ENCODE measurements at regions not wholly inside any gene's neighbourhood (a gene's known extent, or its start where the extent isn't known, plus 50 kb on each side); places are given as distances from the start of the nearest gene placed in this dataset.

DNA sequence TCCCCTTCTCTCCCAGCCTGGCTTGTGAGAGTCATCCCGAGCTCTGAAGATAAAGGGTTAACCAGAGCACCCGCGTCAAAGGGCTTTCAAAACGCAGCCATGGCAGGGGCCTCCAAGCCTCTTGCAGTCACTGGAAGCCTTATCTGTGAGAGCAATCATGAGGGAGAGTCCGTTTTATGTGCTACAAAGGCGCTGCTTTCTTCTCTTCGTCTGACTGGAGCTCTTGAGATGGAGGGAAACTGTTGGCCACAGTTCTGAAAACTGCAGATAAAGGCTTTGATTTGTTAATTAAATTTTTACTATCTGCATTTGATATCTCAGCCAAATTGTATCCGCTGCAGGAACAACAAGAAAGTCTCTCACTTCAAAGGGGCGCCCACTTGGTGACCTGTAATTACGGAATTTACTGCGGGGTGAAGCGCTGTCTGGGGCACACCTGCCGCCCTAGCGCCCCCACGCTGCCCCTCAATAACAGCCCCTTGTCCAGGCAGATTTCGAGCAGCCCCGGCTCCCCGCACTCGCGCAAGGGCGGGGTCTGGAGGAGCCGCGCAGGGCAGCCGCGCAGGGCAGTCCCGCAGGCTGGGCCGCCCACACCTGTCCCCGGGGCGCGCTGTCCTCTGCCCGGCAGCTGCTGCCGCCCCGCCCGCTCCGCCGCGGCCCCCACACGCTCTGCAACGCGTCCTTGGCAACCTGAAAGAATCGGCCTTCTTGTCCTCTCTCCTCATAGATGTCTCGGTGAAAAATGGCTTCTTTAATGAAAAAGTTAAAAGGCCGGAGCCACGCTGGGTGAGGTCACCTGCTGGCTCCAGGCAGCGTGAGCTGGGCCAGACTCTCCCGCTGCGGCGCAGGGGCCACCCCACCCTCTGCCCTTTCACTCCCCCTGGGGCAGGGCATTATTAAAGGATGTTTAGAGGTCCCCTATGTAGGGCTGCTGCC, 217.9 kb downstream of the VAPA start:
- TF ChIP-seq, protein P1, sequence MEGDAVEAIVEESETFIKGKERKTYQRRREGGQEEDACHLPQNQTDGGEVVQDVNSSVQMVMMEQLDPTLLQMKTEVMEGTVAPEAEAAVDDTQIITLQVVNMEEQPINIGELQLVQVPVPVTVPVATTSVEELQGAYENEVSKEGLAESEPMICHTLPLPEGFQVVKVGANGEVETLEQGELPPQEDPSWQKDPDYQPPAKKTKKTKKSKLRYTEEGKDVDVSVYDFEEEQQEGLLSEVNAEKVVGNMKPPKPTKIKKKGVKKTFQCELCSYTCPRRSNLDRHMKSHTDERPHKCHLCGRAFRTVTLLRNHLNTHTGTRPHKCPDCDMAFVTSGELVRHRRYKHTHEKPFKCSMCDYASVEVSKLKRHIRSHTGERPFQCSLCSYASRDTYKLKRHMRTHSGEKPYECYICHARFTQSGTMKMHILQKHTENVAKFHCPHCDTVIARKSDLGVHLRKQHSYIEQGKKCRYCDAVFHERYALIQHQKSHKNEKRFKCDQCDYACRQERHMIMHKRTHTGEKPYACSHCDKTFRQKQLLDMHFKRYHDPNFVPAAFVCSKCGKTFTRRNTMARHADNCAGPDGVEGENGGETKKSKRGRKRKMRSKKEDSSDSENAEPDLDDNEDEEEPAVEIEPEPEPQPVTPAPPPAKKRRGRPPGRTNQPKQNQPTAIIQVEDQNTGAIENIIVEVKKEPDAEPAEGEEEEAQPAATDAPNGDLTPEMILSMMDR (IDR thresholded peaks at IDR 0.05): no peak
- no peak for TF ChIP-seq POLR2AphosphoS5 (IDR thresholded peaks at IDR 0.05; ENCODE audit: low read depth, low read length)
- no peak for TF ChIP-seq SIN3A (IDR thresholded peaks at IDR 0.05; ENCODE audit: borderline replicate concordance, insufficient read depth, low read depth, low read length)
- TF ChIP-seq, protein P2, sequence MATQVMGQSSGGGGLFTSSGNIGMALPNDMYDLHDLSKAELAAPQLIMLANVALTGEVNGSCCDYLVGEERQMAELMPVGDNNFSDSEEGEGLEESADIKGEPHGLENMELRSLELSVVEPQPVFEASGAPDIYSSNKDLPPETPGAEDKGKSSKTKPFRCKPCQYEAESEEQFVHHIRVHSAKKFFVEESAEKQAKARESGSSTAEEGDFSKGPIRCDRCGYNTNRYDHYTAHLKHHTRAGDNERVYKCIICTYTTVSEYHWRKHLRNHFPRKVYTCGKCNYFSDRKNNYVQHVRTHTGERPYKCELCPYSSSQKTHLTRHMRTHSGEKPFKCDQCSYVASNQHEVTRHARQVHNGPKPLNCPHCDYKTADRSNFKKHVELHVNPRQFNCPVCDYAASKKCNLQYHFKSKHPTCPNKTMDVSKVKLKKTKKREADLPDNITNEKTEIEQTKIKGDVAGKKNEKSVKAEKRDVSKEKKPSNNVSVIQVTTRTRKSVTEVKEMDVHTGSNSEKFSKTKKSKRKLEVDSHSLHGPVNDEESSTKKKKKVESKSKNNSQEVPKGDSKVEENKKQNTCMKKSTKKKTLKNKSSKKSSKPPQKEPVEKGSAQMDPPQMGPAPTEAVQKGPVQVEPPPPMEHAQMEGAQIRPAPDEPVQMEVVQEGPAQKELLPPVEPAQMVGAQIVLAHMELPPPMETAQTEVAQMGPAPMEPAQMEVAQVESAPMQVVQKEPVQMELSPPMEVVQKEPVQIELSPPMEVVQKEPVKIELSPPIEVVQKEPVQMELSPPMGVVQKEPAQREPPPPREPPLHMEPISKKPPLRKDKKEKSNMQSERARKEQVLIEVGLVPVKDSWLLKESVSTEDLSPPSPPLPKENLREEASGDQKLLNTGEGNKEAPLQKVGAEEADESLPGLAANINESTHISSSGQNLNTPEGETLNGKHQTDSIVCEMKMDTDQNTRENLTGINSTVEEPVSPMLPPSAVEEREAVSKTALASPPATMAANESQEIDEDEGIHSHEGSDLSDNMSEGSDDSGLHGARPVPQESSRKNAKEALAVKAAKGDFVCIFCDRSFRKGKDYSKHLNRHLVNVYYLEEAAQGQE (IDR thresholded peaks at IDR 0.05; ENCODE audit: insufficient read depth in 1 of 2, low read depth in 2 of 2, low read length in 1 of 2): no peak
- TF ChIP-seq TCF7L2 (IDR thresholded peaks at IDR 0.05; ENCODE audit: low read depth, low read length): no peak; the same call in none of the 2 replicates

All from Panc1 (cell line).